Germinal center (tissue), 1 donor: ENCODE measurements at regions not wholly inside any gene's neighbourhood (a gene's known extent, or its start where the extent isn't known, plus 50 kb on each side); places are given as distances from the start of the nearest gene placed in this dataset.

Experiments
- DNase-seq: peaks from one replicate; pipeline ENCODE4 v3.0.0; 2012; ENCODE audit warnings: mixed read lengths, low spot score

GRCh38 chr13:77423296-77423695 lies 96.4 kb upstream of the MYCBP2 start:
- no peak for DNase-seq

- no peak for DNase-seq
Observed at GRCh38 chr13:77422724-77423123, 95.8 kb upstream of the MYCBP2 start.

- no peak for DNase-seq
Observed at GRCh38 chr13:77417897-77418296, 91.0 kb upstream of the MYCBP2 start.

GRCh38 chr13:77416666-77417212 lies 89.8 kb upstream of the MYCBP2 start:
- DNase-seq, result no peak

GRCh38 chr13:77415253-77416071 lies 88.6 kb upstream of the MYCBP2 start:
- peak; percentile 42 for DNase-seq

- no peak for DNase-seq
Observed at GRCh38 chr13:77412860-77413259, 86.0 kb upstream of the MYCBP2 start.

- no peak for DNase-seq
Observed at GRCh38 chr13:77412116-77412635, 85.3 kb upstream of the MYCBP2 start.

- DNase-seq, result no peak
Observed at GRCh38 chr13:77409412-77409811, 82.5 kb upstream of the MYCBP2 start.

- no peak for DNase-seq
Observed at GRCh38 chr13:77406644-77407440, 79.9 kb upstream of the MYCBP2 start.

- DNase-seq, result no peak
Observed at GRCh38 chr13:77398825-77399620, 72.1 kb upstream of the MYCBP2 start.

GRCh38 chr13:77397636-77398035 lies 70.7 kb upstream of the MYCBP2 start:
- no peak for DNase-seq

GRCh38 chr13:77391475-77391874 lies 64.6 kb upstream of the MYCBP2 start:
- DNase-seq, result no peak

GRCh38 chr13:77390391-77390790 lies 63.5 kb upstream of the MYCBP2 start:
- DNase-seq, result no peak

GRCh38 chr13:77389625-77390000 lies 62.7 kb upstream of the MYCBP2 start:
- DNase-seq, result no peak

GRCh38 chr13:77388944-77389624 lies 62.2 kb upstream of the MYCBP2 start:
- no peak for DNase-seq

- DNase-seq, result no peak
Observed at GRCh38 chr13:77387607-77388200, 60.8 kb upstream of the MYCBP2 start.

GRCh38 chr13:77386880-77387606 lies 60.1 kb upstream of the MYCBP2 start:
- DNase-seq, result no peak

- no peak for DNase-seq
Observed at GRCh38 chr13:77386046-77386445, 59.2 kb upstream of the MYCBP2 start.

GRCh38 chr13:77384999-77385398 lies 58.1 kb upstream of the MYCBP2 start:
- DNase-seq, result no peak

- no peak for DNase-seq
Observed at GRCh38 chr13:77383097-77383496, 56.2 kb upstream of the MYCBP2 start.
